Neural crest cell (in vitro differentiated cells): ENCODE measurements at regions not wholly inside any gene's neighbourhood (a gene's known extent, or its start where the extent isn't known, plus 50 kb on each side); places are given as distances from the start of the nearest gene placed in this dataset.

Source experiments
- DNase-seq: peaks from one replicate; pipeline ENCODE4 v3.0.0; 2021; ENCODE audit warnings: low read depth, mixed read lengths, low spot score
- H3K27ac Mint-ChIP-seq: one replicate; pipeline ENCODE4 v1.8.0; 2021; ENCODE audit warnings: mild to moderate bottlenecking, mixed read lengths; ENCODE audit not compliant: unreplicated experiment
- H3K27me3 Mint-ChIP-seq: 2 replicates; pipeline ENCODE4 v1.8.0; 2021; ENCODE audit warnings: low read depth, mild to moderate bottlenecking, mixed read lengths
- H3K36me3 Mint-ChIP-seq: 2 replicates; pipeline ENCODE4 v1.8.0; 2021; ENCODE audit warnings: low read depth, mild to moderate bottlenecking, mixed read lengths
- H3K4me1 Mint-ChIP-seq: 2 replicates; pipeline ENCODE4 v1.8.0; 2021; ENCODE audit warnings: mixed read lengths
- H3K4me3 Mint-ChIP-seq: one replicate; pipeline ENCODE4 v1.8.0; 2021; ENCODE audit warnings: mild to moderate bottlenecking, mixed read lengths
- H3K9me3 Mint-ChIP-seq: 2 replicates; pipeline ENCODE4 v1.8.0; 2021; ENCODE audit warnings: mixed read lengths
- TF ChIP-seq, protein P1 (sequence below): fragments of 200-600 bp; sonication (generic); conservative IDR thresholded peaks from 2 replicates; pipeline ENCODE4 v1.5.0; 2021; ENCODE audit warnings: antibody characterized with exemption, mild to moderate bottlenecking

- no peak overlapping the region for H3K27ac Mint-ChIP-seq
Measured at GRCh38 chr3:196147116-196147515, 64.1 kb downstream of the ZDHHC19 start.

DNA sequence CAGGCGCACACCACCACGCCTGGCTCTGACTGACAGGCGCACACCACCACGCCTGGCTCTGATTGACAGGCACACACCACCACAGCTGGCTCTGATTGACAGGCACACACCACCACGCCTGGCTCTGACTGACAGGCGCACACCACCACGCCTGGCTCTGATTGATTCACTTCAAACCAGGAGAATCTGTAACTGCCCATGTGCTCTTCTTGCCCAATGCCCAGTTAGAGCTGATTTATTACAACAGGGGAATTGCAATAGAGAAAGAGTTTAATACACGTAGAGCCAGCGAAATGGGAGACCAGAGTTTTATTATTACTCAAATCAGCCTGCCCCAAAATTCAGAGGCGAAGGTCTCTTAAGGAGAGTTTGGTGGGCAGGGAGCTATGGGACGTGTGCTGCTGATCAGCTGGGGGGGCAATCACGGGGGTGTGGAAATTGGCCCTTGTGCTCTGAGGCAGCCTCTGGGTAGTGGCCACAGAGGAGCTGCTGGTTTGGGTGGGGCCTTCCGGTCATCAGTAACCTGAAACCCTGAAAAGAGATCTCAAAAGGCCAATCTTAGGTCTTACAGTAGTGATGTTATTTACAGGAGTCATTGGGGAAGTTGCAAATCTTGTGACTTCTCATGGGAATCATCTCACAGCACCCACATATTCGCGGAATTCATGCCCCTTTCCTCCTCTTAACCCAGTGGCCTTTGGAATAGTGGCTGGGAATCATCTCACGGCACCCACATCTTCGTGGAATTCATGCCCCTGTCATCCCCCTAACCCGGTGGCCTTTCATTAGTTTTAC, 63.8 kb upstream of the TFRC start:
- H3K36me3 Mint-ChIP-seq: peaks cover 2% of the 10 kb centered on the region
- peaks cover 5% of the 10 kb centered on the region for H3K9me3 Mint-ChIP-seq
- H3K27ac Mint-ChIP-seq: no peak overlapping the region
- H3K27me3 Mint-ChIP-seq: no peaks in the 10 kb centered on the region
- H3K4me3 Mint-ChIP-seq: no peak overlapping the region
- DNase-seq: no peak
- peaks cover 21% of the 10 kb centered on the region for H3K4me1 Mint-ChIP-seq
- TF ChIP-seq, protein P1, sequence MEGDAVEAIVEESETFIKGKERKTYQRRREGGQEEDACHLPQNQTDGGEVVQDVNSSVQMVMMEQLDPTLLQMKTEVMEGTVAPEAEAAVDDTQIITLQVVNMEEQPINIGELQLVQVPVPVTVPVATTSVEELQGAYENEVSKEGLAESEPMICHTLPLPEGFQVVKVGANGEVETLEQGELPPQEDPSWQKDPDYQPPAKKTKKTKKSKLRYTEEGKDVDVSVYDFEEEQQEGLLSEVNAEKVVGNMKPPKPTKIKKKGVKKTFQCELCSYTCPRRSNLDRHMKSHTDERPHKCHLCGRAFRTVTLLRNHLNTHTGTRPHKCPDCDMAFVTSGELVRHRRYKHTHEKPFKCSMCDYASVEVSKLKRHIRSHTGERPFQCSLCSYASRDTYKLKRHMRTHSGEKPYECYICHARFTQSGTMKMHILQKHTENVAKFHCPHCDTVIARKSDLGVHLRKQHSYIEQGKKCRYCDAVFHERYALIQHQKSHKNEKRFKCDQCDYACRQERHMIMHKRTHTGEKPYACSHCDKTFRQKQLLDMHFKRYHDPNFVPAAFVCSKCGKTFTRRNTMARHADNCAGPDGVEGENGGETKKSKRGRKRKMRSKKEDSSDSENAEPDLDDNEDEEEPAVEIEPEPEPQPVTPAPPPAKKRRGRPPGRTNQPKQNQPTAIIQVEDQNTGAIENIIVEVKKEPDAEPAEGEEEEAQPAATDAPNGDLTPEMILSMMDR: no peak

More at GRCh38 chr3:196147116-196147515, 64.1 kb downstream of the ZDHHC19 start:
- no peak for DNase-seq
- Mint-ChIP-seq H3K4me1 (peaks cover 12% of the 10 kb centered on the region), H3K4me3 (no peak overlapping the region), H3K9me3 (peaks cover 7% of the 10 kb centered on the region), H3K27me3 (no peaks in the 10 kb centered on the region), H3K36me3 (peaks cover 2% of the 10 kb centered on the region)
- TF ChIP-seq, protein P1: no peak

DNA sequence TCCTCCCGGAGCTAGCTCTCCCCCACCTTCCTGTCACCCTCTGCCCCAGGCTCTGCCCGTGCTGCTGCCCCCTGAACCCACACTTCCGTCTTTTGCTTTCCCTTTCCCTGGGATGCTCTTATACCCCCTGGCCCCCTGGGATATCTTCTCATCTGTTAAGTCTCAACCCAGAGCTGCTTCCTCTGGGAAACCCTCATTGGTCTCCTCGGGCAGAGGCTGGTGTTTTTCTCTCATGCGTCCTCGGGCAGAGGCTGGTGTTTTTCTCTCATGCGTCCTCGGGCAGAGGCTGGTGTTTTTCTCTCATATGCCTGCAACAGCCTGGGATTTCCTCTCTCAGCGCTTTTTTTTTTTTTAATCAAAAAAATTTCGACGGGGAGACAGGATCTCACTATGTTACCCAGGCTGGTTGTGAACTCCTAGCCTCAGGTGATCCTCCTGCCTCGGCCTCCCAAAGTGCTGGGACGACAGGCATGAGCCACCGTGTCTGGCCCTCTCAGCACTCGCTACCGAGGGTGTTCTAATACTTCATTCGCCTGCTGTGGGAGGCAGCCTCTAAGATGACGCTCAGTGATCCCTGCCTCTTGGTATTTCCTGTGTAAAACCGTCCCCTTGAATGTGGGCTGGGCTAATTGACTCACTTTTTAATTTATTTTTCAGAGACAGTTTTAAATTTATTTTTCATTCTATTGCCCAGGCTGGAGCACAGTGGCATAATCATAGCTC, 62.7 kb upstream of the TFRC start:
- Mint-ChIP-seq H3K4me1 (peaks cover 21% of the 10 kb centered on the region), H3K27ac (no peak overlapping the region), H3K4me3 (no peak overlapping the region), H3K27me3 (no peaks in the 10 kb centered on the region), H3K9me3 (peaks cover 3% of the 10 kb centered on the region), H3K36me3 (no peaks in the 10 kb centered on the region)
- DNase-seq: no peak
- TF ChIP-seq, protein P1: no peak

DNA sequence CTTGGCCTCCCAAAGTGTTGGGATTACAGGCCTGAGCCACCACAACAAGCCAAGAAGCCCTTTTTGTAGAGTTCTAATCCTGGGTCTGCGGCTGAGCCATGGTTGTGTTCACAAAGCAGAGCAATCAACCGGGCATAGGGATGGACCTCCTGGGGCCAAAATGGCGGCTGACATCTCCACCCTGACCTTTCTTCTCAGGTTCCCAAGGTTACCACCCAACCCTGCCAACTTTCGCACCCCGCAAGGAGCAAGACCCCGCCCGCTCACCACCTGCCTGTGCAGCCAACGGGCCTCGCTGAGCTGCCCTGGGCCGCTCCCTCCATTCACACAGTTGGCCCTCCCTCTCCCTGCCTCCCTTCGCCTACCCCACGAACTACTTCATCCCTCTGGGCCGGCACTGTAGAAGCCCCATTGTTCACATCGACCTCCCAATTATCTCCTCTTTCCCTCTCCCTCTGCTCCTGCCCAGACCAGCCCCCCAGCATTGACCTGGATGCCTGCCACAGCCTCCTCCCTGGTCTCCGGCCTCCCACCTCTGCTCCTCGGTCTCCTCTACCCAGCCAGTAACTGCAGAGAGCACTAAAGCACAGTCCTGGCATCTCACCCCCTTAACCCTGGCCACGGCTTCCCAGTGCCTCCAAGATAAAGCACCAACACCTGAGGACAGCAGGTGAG, 62.0 kb upstream of the TFRC start:
- H3K36me3 Mint-ChIP-seq: no peaks in the 10 kb centered on the region
- H3K27ac Mint-ChIP-seq: no peak overlapping the region
- no peaks in the 10 kb centered on the region for H3K27me3 Mint-ChIP-seq
- no peak for DNase-seq
- H3K4me3 Mint-ChIP-seq: no peak overlapping the region
- TF ChIP-seq, protein P1: no peak
- H3K4me1 Mint-ChIP-seq: peaks cover 21% of the 10 kb centered on the region
- peaks cover 3% of the 10 kb centered on the region for H3K9me3 Mint-ChIP-seq

DNA sequence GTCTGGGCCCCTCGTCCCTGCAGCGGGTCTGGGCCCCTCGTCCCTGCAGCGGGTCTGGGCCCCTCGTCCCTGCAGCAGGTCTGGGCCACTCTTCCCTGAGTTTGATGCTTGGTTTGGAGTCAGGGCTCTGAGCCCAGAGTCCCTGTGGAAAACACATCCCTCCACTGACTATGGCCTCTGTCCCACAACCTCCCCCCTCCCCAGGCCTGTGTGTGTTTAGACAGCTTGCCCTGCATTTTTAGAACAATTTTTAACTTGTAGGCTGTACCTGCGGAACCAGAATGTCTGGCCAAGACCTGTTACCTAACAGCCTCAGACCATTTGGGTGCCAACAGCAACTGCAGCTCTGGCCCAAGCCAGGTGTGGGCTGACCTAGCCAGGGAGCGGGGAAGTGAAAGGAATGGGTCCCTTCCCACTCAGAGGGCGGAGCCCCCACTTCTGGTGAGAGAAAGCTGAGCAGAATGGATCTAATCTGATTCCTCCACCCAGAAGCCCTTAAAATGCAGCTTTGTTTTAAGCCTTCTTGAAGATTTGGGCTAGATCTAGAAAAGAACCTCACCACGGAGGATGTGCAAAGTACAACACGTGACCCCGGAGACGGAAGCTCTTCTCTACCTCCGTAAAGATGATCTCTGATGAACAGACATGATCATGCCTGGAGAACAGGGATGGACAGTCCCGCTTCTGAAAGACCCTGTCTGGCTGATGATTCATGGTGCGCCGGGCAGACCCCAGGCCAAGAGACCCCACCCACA, 60.5 kb upstream of the TFRC start:
- Mint-ChIP-seq H3K4me1 (peaks cover 21% of the 10 kb centered on the region), H3K27me3 (no peaks in the 10 kb centered on the region), H3K4me3 (no peak overlapping the region), H3K9me3 (no peaks in the 10 kb centered on the region), H3K36me3 (no peaks in the 10 kb centered on the region), H3K27ac (no peak overlapping the region)
- TF ChIP-seq, protein P1: no peak
- DNase-seq: no peak
